GM18861 (cell line): ENCODE measurements at regions not wholly inside any gene's neighbourhood (a gene's known extent, or its start where the extent isn't known, plus 50 kb on each side); places are given as distances from the start of the nearest gene placed in this dataset.
A peak's percentile ranks its signal among the peaks of the same experiment; 100 is the strongest.

Source experiments
- ATAC-seq: cut with Tn5 transposase; IDR thresholded peaks from one replicate; pipeline ENCODE4 v1.9.1; 2021; ENCODE audit not compliant: unreplicated experiment

DNA sequence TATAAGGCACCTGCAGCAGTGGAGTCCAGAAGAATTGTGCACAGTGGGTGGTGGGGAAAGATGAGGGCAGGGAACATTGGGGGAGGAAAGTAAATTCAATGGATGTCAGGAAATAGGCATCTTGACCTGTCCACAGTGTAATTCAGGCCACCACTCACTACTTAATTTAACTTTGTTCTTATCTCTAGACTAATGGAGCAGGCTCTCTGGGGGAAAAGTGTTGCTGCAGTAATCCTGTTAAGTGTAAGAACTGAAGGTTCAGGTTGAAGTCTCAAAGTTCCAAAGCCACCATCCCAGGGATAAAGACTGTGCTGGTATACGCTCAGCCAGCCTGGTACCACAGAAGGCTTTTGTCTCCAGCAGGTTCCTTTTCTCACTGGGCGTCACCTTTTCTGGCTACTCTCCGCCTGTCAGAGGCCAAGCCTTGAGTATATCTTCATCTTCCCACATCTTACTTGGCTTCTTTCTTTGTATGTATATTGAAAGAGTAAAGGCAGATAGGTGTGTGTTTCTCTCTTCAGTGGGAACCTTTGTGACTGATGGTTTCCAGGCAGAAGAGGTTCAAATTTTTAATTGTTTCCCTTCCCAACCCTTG, 150.9 kb upstream of the DMRT1 start:
- ATAC-seq, result no peak

DNA sequence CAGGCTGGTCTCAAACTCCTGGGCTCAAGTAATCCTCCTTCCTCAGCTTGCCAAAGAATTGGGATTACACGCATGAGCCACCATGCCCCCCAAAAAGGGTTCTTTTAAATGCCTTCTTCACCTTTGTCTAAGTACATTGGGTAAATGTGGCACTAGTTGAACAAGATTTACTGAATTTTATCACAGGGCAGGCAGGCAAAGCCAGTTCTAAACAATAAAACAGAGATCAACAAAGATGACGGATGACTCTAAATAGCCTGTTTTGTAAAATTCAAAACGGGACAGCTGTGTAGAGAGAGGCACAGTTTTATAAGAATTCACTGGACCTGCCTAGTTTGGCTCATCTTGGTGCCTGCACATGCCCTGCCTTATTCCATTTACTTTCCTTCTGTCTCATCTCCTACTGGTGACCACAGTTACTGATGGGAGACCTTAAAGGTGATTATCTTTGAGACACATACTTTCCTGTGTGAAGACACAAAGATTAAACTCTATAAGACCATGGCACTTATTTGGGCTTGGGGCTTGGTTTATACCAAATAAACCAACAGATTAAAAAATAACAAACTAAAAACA, 149.6 kb upstream of the DMRT1 start:
- no peak for ATAC-seq

DNA sequence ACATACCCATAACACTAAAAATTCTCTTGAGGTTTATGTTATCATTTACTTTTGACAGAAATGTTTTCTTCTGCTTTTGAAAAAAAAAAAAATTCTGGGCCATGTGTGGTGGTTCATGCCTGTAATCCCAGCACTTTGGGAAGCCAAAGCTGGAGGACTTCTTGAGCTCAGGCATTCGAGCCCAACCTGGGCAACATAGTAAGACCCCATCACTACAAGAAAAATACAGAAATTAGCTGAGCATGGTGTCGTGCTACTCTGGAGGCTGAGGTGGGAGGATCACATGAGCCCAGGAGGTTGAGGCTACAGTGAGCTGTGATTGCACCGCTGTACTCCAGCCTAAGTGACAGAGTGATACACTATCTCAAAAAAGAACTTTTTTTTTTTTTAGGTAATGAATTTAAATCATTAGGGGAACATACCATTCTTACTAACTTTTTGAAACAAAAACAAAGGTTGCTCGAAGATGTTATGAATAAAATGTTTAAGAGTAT, 148.8 kb upstream of the DMRT1 start:
- ATAC-seq, result no peak

DNA sequence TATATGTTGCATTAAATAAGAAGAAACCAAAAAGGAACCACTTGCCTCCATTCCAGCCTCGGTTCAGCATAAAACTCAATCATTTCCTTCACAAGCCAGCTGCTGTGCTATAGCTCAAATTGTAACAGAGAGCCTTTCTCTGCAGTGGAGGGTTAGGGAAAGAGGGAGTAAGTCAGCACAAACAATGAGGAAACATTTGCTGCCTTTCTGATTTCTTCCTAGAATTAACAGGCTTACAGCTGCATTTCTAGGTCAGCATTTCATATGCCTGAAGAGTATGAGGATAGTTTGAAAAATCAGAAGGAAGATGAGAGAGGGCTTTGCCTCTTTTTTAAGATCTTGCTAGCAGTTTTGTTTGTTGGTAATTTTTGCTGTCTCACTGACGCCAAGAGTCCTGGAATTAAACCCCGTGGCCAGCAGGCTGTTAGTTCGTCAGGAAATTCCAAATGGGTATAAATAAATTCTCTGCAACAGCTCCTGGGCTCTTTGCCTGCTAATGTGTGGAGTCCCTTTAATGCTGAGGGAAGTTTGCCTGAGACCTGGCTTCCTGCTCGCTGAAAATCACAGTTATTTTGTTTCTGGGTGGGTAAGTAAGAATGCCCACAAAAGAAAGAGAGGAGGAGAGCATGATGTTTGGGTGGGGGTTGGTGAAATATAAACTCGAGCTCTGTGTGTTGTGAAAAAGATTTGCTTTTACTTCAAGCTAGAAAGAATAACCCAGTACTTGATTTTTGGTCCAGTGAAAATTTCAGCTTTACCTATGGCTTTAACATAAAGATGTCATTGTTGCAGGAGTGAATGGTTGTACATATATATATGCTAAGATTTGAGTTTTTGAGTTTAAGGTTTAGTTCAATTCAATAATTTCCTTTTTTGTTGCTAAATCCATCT, 148.1 kb upstream of the DMRT1 start:
- ATAC-seq, result no peak

DNA sequence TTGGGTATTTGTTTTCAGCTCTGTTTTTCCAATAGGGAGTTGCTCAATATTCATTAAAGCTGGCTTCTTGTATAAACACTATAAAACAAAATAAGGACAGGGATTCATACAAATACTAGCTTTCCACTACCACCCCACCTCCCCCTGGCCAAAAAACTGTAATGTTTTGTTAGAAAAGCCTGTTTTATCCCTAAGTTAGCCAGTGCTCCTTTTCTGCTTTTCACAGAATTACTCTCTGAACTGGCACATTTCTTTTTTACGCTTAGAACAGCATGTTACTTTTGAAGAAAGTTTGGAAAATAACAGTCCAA, 147.4 kb upstream of the DMRT1 start:
- ATAC-seq, result no peak

DNA sequence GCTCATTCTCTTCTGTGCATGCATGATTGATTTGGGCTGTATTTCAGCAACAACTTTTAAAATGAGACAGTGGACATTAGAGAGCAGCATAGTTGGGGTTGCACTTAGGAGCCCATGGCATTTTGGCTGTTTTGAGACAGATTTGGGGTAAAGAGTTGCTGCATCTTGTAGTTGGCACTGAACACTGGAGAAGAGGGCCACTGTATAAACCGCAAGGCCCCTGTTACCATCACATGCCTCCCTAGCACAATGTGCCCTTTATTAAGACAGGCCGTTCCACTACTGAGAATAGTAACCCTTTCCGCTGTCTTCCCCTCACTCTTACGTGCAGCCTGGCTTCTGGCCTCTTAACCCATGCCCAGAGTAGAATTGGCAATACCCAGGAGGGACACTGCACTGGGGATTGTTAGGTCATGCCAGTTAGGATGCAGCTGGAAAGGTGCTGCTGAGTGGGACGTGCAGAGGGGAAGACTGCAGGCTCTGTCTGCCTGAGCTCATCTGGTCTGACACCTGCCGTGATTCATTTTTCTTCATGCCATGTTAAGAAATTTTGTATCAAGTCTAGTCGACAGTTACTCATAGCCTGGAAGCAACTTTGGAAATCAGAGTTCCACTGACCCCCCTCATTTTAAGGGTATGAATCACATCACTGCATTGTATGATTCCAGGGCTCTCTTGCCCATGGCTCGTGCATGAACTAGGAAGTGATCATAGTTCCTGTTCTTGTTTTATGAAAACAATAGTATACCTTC, 146.9 kb upstream of the DMRT1 start:
- no peak for ATAC-seq

DNA sequence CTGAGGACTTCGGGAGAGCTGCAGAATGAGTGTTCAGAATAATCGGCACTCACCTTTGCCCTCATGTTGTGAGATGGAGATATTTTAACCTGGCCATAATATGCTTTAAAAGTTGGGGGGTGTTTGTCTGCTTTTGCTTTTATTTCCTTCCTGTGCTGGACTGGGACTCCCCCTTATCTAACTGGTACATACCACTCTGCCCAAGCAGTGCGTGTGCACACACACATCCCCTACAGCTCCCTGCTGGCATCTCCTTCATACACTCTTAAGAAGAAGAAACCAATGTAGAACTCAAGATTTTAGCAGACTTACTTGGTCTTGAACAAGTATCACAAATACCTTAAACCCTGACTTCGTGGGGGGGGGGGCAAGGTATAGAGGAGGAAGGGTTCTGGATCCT, 146.2 kb upstream of the DMRT1 start:
- no peak for ATAC-seq

DNA sequence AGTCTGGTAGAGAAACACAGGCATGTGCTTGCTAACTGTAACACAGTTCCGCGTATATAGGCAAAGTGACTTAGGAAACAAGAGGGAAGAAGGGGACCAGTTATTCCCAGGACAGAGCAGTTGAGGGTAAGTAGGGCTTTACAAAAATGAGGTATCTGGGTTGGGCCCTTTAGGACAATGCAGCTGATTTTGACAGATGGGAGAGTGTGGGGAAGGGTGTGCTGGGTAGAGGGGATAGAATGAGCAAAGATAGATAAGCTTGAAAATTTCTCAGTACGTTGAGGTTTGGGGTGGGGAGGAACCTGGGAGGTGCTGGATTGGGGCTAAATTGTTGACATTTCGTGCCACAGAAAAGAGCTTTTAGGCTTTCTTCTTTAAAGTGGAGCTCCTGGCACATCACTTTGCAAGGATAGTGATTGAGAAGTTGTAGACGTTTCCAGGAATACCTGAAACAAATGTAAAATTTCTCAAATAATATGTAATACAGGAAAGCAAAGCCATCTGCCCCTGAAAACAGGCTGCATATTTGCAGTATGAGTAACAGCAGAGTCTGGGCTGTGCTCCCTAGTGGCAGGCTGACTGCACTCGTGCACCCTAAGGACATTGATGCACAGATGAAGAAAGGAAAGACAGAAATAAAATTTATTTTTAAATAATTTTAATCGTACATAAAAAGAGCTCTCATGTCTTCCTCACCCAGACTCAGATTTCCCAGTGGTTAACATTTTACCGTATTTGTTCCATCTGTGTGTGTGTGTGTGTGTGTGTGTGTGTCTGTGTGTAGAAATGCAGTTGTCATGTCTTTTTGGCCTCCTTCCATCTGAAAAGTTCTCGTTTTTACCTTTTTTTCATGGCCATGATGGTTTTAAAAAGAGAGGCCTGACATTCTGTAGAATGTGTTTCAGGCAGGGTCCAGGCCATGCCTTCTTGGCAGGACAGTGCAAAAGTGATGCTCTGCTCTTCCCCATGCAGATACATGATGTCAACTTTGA, 144.9 kb upstream of the DMRT1 start:
- no peak for ATAC-seq

DNA sequence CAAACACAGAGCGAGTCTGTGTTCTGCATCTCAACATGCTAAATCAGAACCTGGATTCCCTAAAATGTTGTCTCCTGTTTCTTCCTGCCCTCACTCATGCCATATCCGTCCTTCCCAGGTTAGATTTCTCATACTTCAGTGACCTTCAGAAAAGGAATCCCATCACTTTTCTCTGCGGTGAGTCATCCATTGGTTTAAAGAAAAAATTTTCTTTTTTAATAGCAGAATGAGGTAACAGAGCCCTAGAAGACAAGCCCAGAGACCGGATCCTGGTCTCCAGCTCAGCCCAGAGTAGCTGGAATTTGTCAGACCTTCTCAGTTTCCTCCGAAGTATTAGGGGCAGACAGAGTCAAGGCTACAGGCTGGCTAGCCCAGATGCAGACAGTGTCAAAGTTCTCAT, 143.2 kb upstream of the DMRT1 start:
- no peak for ATAC-seq

DNA sequence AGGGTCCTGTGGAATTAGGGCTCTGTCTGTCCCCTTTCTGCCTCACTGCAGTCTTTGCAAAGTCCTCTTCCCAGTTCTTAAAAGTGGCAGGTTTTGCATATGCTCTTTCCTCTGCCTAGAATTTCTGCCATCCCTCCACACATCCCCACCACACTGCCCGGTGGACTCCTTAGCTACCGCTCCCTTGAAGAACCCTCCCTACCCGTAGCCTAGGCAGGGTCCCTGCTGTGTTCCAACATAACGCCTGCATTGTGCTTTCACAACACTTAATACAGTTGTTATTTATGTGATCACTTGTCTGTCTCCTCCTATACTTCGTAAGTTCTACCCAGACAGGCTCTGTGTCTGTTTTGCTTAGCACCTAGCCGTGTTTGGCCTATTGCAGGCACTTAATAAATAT, 142.5 kb upstream of the DMRT1 start:
- ATAC-seq, result no peak

DNA sequence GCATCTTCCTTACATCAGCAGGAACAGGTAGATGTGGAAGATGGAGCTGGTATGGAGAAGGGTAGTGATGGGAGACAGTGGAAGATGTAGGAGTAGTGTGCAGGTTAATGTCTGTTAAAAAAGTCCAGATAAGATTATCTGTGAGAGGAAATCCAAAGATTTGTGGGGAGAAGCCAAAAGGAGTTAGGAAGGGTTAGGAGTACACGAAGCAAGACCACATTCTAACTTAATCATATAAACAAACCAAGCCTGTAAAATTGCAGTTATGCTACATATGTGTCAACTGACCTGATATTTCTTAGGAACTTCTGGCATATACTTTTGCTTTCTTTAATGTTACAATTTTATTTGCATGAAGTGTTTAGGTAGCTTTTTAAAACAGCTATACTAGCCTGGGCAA, 142.1 kb upstream of the DMRT1 start:
- ATAC-seq, result no peak

DNA sequence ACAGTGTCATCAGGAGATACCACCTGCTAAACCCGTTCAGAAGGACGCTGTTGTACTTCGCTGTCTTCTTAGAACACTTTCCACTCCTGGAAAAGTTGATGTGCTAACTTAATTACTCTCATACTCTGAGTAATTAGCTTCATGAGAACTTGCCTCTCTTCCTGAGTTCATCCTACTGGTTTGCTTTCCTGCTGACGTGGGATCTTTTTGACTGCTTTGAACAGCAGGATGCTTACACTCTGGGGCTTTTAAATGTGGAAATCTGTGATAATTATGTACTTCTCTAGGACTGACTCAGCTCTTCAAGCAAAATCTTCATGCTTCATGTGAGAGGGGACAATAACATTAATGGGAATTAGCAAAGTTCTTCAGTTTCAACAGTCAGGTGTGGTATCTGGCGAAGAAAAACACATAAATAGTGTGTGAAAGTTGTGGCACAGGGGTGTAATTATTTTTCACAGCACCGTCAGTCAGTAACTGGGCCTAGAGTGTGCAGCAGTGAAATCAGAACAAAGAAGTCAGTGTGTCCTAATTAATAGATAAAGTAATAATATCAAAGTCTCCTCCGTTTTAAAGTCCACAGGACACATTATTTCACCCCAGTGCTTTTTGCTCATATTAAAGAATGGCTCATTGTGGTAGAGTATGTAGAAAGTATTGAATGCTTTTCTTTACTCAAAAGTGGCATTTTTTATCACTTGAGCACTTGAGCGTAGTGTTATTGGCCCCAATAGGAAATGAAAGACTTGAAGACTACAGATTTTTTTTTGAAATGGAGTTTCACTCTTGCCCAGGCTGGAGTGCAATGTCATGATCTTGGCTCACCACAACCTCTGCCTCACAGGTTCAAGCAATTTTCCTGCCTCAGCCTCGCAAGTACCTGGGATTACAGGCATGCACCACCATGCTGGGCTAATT, 140.9 kb upstream of the DMRT1 start:
- ATAC-seq, result peak; percentile 54

DNA sequence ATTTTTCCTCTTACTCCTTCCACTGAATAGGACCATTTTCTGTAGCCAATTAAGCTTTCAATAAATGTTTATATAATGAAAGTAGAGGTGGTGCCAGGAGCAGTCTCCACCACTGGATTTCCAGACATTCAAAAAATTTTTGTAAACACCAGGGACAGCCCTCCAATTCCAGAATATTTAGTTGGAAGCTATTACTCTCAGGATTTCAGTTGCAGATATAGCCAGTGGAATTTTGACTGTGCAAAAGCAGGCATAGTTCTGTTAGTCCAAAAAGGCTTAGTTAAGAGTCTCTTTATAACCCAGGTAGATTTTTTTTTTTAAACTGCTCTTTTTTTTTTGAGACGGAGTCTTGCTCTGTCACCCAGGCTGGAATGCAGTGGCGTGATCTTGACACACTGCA, 138.1 kb upstream of the DMRT1 start:
- no peak for ATAC-seq

DNA sequence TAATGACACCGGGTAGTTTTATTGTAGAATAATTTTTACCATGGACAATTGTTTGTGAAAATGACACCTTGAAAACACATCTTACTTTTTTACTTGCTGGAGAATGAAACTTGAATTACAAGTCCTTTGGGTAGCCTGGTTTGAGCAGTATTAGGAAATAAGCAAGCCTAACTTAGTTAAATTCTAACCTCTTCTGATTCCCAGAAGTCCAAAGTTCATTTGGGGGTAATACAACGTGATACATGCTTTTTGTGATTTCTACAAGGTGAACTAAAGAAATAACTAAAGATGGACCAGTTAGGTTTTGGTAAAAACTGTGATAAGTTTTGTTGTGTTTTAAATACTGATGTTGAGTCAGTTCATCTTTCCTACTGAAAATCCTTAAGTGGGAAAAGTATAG, 135.4 kb upstream of the DMRT1 start:
- ATAC-seq, result no peak

DNA sequence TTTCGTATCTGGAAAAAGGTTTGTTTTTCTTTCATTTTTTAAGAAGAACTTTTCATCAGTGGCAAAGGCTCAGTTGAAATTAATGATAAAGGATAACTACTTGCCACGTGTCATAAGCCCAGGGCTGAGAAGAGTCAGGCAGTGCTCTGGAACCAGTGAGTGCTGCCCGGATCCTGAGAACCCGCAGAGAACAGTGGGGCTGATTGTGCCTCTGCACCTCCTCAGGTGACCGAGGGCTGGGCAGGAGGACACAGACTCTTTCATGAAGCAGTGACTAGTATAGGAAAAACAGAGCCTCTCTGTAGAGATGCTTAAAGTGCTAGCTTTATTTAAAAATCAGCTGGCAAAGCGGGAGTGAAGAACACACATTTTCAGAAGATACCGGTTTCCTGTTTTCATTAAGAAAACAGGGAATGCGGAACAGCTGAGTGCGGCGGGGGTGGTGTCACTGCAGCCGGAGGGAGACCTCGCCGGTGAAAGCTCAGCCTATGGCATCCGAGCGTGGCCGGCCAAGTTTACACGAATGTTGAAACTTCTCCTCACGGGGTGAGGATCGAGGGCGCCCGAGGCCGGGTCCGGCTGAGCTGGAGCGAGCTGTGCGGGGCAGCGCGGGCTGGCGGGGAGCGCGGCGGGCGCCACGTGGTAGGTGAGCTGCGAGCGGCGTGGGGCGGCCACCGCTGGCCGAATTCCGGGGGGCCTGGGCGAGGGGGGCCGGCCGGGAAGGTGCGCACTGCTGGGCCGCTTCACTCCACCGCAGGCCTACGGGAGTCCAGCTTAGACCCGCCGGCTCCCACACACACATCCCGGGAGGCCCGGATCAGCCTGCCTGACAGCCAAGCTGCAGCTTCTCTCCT, 134.7 kb upstream of the DMRT1 start:
- no peak for ATAC-seq

DNA sequence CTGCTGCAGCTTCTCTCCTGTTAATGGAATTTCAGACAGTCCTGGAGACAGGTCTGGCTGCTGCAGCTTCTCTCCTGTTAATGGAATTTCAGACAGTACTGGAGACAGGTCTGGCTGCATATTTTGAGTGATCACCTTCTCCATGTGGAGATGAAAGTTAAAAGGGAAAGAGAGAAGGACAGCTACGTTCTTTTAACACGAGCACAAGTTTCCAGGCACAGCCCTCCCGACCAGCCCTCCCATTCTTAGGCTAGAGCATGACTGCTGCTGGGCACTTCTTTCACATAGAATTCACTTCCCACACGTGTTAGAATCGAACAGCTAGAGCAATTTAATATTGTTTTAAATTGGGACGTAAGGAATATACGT, 133.3 kb upstream of the DMRT1 start:
- no peak for ATAC-seq

DNA sequence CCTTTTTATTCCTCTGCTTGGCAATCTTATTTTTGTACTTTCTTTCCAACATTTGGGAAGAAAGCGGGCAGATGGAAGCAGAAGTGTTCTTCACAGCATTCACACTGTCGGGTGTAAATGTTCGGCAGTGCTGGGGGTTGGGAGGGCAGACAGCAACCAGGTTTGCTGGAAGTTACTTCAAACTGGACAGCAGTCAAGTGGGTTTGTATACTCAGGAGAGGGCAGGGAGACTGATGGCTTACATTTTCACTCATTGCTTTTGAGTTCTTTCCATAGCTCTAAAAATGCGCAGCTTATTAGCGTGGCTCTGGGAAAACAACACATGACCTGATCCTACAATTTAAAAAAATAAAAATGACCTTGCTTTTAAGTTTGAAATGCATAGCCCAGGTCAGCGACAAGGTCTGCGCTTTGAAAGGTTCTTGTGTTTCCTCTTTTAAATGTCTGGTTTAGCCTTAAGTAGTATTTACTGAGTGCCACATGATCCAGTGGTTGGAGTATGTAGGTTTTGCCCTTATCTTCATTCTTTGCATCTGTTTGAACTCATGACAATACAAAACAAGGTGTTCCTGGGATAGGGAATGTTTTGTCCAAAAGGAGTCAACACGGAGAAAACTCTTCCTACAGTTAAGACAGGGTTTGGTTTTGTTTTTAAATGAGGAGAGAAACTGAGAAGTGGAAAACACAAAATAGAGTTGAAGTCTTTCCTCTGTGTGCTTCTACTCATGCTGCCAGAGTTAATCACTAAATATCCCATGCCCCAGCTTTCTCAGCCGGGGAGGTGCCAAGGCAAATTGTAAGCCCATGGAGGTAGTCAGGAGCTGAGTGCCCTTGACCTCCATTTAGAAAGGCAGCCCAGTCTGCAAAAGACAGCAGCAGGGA, 132.7 kb upstream of the DMRT1 start:
- ATAC-seq, result no peak
